T-helper 17 cell (primary cell): ENCODE measurements at regions not wholly inside any gene's neighbourhood (a gene's known extent, or its start where the extent isn't known, plus 50 kb on each side); places are given as distances from the start of the nearest gene placed in this dataset.

ENCODE experiments used
- ATAC-seq: fragments of 150-1000 bp; cut with Tn5 transposase; 2 replicates; pipeline ENCODE4 v1.10.0; 2021; ENCODE audit warnings: mild to moderate bottlenecking, moderate library complexity
- DNase-seq, 3 donors: peaks; one replicate each; pipeline versions ENCODE4 v3.0.0 to v3.0.0-alpha.2; 2020 to 2021
- H3K9me3 ChIP-seq: one replicate; pipeline ENCODE4 v1.7.0; 2013; ENCODE audit warnings: low read length, mild to moderate bottlenecking; ENCODE audit not compliant: control insufficient read depth, poor library complexity, severe bottlenecking
- H3K27ac Mint-ChIP-seq: one replicate; pipeline ENCODE4 v1.8.0; 2022; ENCODE audit warnings: mild to moderate bottlenecking, moderate library complexity, mixed read lengths
- H3K27me3 Mint-ChIP-seq: one replicate; pipeline ENCODE4 v1.8.0; 2022; ENCODE audit warnings: mixed read lengths
- H3K36me3 Mint-ChIP-seq: one replicate; pipeline ENCODE4 v1.8.0; 2022; ENCODE audit warnings: low read depth, mixed read lengths
- H3K4me1 Mint-ChIP-seq: one replicate; pipeline ENCODE4 v1.8.0; 2022; ENCODE audit warnings: mild to moderate bottlenecking, mixed read lengths
- H3K4me3 Mint-ChIP-seq: one replicate; pipeline ENCODE4 v1.8.0; 2022; ENCODE audit warnings: mild to moderate bottlenecking, moderate library complexity, mixed read lengths

- H3K27ac Mint-ChIP-seq, result no peak overlapping the region
- H3K36me3 Mint-ChIP-seq, result no peaks in the 10 kb centered on the region
- H3K9me3 ChIP-seq, result no peaks in the 10 kb centered on the region
- H3K27me3 Mint-ChIP-seq, result no peaks in the 10 kb centered on the region
- no peak overlapping the region for H3K4me3 Mint-ChIP-seq
- DNase-seq (no peak), ATAC-seq (no peak)
- peaks cover 21% of the 10 kb centered on the region for H3K4me1 Mint-ChIP-seq
These were observed 56.7 kb upstream of the ATP1A1 start for GRCh38 chr1:116316373-116316772.

- ATAC-seq (no peak), DNase-seq (no peak)
- Mint-ChIP-seq H3K4me1 (peaks cover 36% of the 10 kb centered on the region), H3K27me3 (no peaks in the 10 kb centered on the region), H3K27ac (no peak overlapping the region), H3K4me3 (no peak overlapping the region), H3K36me3 (no peaks in the 10 kb centered on the region)
- no peaks in the 10 kb centered on the region for H3K9me3 ChIP-seq
These were observed 54.1 kb upstream of the ATP1A1 start for GRCh38 chr1:116318897-116319296.

- peak overlapping the region; percentile 88 for H3K27ac Mint-ChIP-seq
- H3K9me3 ChIP-seq, result no peaks in the 10 kb centered on the region
- peaks cover 50% of the 10 kb centered on the region for H3K4me1 Mint-ChIP-seq
- no peak overlapping the region for H3K4me3 Mint-ChIP-seq
- no peaks in the 10 kb centered on the region for H3K27me3 Mint-ChIP-seq
- ATAC-seq (no peak), DNase-seq (no peak)
- no peaks in the 10 kb centered on the region for H3K36me3 Mint-ChIP-seq
These were observed 52.2 kb upstream of the ATP1A1 start for GRCh38 chr1:116320874-116321273.

GRCh38 chr1:116321766-116322175, 51.3 kb upstream of the ATP1A1 start:
- Mint-ChIP-seq H3K36me3 (no peaks in the 10 kb centered on the region), H3K4me1 (peaks cover 54% of the 10 kb centered on the region), H3K27ac (peak overlapping the region; percentile 88), H3K4me3 (peak overlapping the region; percentile 28), H3K27me3 (no peaks in the 10 kb centered on the region)
- ATAC-seq, result no peak
- no peaks in the 10 kb centered on the region for H3K9me3 ChIP-seq
- DNase-seq, result no peak

- H3K9me3 ChIP-seq, result no peaks in the 10 kb centered on the region
- peak overlapping the region; percentile 88 for H3K27ac Mint-ChIP-seq
These were observed 50.2 kb upstream of the ATP1A1 start for GRCh38 chr1:116322752-116323405.

More at GRCh38 chr1:116322752-116323405, 50.2 kb upstream of the ATP1A1 start:
- Mint-ChIP-seq H3K4me3 (peak overlapping the region; percentile 45), H3K4me1 (peaks cover 49% of the 10 kb centered on the region), H3K27me3 (no peaks in the 10 kb centered on the region), H3K36me3 (no peaks in the 10 kb centered on the region)
- DNase-seq, result no peak
- ATAC-seq, result no peak
